Endodermal cell (in vitro differentiated cells): ENCODE measurements at regions not wholly inside any gene's neighbourhood (a gene's known extent, or its start where the extent isn't known, plus 50 kb on each side); places are given as distances from the start of the nearest gene placed in this dataset.

ENCODE experiments used
- DNase-seq: peaks from one replicate; pipeline ENCODE4 v3.0.0-alpha.2; 2017
- H3K27ac ChIP-seq: 2 replicates; pipeline ENCODE4 v1.5.1; 2013; ENCODE audit warnings: mild to moderate bottlenecking, low read depth, low read length, moderate library complexity
- H3K27me3 ChIP-seq: 2 replicates; pipeline ENCODE4 v1.6.1; 2013; ENCODE audit warnings: mild to moderate bottlenecking, low read length, moderate library complexity; ENCODE audit not compliant: insufficient read depth, control insufficient read depth, poor library complexity, severe bottlenecking
- H3K36me3 ChIP-seq: 2 replicates; pipeline ENCODE4 v1.7.0; 2013; ENCODE audit warnings: mild to moderate bottlenecking, low read length, moderate library complexity; ENCODE audit not compliant: control insufficient read depth, insufficient read depth
- H3K4me1 ChIP-seq: one replicate; pipeline ENCODE4 v1.7.0; 2013; ENCODE audit warnings: low read length; ENCODE audit not compliant: control insufficient read depth, insufficient read depth
- H3K4me3 ChIP-seq: 2 replicates; pipeline ENCODE4 v1.5.1; 2013; ENCODE audit warnings: mild to moderate bottlenecking, low read length, moderate library complexity
- H3K9ac ChIP-seq: 2 replicates; pipeline ENCODE4 v1.6.1; 2013; ENCODE audit warnings: mild to moderate bottlenecking, low read length, moderate library complexity; ENCODE audit not compliant: poor library complexity, severe bottlenecking; ENCODE audit errors: extremely low read depth
- H3K9me3 ChIP-seq: 2 replicates; pipeline ENCODE4 v1.6.1; 2013; ENCODE audit warnings: mild to moderate bottlenecking, low read length, moderate library complexity; ENCODE audit not compliant: control insufficient read depth
- H3K27ac Mint-ChIP-seq: 2 replicates; pipeline ENCODE4 v1.8.0; 2020; ENCODE audit warnings: mixed read lengths
- H3K27me3 Mint-ChIP-seq: 2 replicates; pipeline ENCODE4 v1.8.0; 2021; ENCODE audit warnings: mild to moderate bottlenecking, mixed read lengths; ENCODE audit not compliant: insufficient read depth
- H3K36me3 Mint-ChIP-seq: 2 replicates; pipeline ENCODE4 v1.8.0; 2020; ENCODE audit warnings: low read depth, mixed read lengths
- H3K4me1 Mint-ChIP-seq: 2 replicates; pipeline ENCODE4 v1.8.0; 2020; ENCODE audit warnings: mixed read lengths
- H3K4me3 Mint-ChIP-seq: 2 replicates; pipeline ENCODE4 v1.8.0; 2020; ENCODE audit warnings: mild to moderate bottlenecking, moderate library complexity, mixed read lengths
- H3K9me3 Mint-ChIP-seq: 2 replicates; pipeline ENCODE4 v1.8.0; 2020; ENCODE audit warnings: mild to moderate bottlenecking, mixed read lengths
- WGBS, 2 experiments: methylation state at CpG; one replicate each; pipeline versions ENCODE4 v1.1.5 to v1.1.7; 2013; ENCODE audit warnings: missing lambda C conversion rate in 2 of 2, mixed read lengths in 1 of 2; ENCODE audit not compliant: insufficient coverage in 1 of 2, insufficient read length in 1 of 2; 5-methylcytosine and 5-hydroxymethylcytosine counted together
- TF ChIP-seq, protein P1 (sequence below): fragments of 200-600 bp; sonication (generic); conservative IDR thresholded peaks from 2 replicates; pipeline ENCODE4 v1.5.0; 2021; ENCODE audit warnings: antibody characterized with exemption, mild to moderate bottlenecking

DNA sequence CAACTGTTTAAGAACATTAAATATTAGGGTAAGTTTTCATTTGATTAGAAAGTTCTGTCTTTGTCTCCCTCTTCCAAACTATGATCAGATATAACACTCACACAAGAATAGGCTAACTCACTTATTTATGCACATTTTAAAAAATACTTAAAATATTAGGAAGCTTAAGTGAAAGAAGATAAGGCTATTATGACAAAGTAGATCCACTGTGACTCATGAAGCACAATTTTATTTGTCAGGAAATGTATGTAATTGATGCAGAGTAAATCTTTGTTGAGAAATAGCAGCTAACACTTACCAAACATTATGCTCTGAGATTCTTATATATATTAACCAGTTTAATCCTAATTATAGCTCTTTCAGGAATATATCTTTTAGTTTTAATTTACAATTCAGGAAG lies 560.6 kb downstream of the CSNK1G3 start:
- Histone ChIP-seq H3K9ac (no peak overlapping the region), H3K27ac (no peak overlapping the region), H3K4me1 (no peaks in the 10 kb centered on the region), H3K36me3 (no peaks in the 10 kb centered on the region), H3K27me3 (no peaks in the 10 kb centered on the region), H3K9me3 (no peaks in the 10 kb centered on the region), H3K4me3 (no peak overlapping the region)
- no peak for DNase-seq
- H3K4me3 Mint-ChIP-seq, result no peak overlapping the region
- H3K9me3 Mint-ChIP-seq, result no peaks in the 10 kb centered on the region
- no peak overlapping the region for H3K27ac Mint-ChIP-seq
- peaks cover 10% of the 10 kb centered on the region for H3K4me1 Mint-ChIP-seq
- no peaks in the 10 kb centered on the region for H3K36me3 Mint-ChIP-seq
- H3K27me3 Mint-ChIP-seq, result no peaks in the 10 kb centered on the region
- TF ChIP-seq, protein P1, sequence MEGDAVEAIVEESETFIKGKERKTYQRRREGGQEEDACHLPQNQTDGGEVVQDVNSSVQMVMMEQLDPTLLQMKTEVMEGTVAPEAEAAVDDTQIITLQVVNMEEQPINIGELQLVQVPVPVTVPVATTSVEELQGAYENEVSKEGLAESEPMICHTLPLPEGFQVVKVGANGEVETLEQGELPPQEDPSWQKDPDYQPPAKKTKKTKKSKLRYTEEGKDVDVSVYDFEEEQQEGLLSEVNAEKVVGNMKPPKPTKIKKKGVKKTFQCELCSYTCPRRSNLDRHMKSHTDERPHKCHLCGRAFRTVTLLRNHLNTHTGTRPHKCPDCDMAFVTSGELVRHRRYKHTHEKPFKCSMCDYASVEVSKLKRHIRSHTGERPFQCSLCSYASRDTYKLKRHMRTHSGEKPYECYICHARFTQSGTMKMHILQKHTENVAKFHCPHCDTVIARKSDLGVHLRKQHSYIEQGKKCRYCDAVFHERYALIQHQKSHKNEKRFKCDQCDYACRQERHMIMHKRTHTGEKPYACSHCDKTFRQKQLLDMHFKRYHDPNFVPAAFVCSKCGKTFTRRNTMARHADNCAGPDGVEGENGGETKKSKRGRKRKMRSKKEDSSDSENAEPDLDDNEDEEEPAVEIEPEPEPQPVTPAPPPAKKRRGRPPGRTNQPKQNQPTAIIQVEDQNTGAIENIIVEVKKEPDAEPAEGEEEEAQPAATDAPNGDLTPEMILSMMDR, result no peak

DNA sequence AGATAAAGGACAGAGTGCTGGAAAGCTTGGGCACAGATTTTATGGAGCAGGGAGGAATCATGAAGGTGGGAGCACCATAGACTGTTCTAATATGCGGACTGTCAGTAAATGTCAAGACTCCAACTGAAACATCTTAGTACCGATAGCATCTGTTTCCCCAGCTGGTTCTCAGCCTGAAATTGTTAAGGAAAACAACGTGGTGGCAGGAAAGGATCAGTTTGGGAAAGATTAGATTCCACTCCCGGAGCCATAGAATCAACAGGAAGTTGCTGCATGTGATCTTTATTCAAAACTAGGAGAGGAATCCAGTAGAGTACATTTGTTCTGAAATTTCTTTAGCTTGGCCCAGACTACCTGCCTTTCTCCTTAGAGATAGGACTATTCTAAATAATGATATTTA lies 559.1 kb downstream of the CSNK1G3 start:
- Histone ChIP-seq H3K27ac (no peak overlapping the region), H3K27me3 (no peaks in the 10 kb centered on the region), H3K4me3 (peak overlapping the region; percentile 17), H3K9me3 (no peaks in the 10 kb centered on the region), H3K36me3 (no peaks in the 10 kb centered on the region), H3K9ac (no peak overlapping the region), H3K4me1 (no peaks in the 10 kb centered on the region)
- Mint-ChIP-seq H3K9me3 (no peaks in the 10 kb centered on the region), H3K4me3 (no peak overlapping the region), H3K4me1 (peaks cover 10% of the 10 kb centered on the region), H3K27ac (no peak overlapping the region), H3K36me3 (no peaks in the 10 kb centered on the region), H3K27me3 (no peaks in the 10 kb centered on the region)
- 40 to 59% methylated on average over 2 to 4 of the region's 4 CpGs for WGBS, 2 experiments
- TF ChIP-seq, protein P1, result no peak
- DNase-seq, result no peak

DNA sequence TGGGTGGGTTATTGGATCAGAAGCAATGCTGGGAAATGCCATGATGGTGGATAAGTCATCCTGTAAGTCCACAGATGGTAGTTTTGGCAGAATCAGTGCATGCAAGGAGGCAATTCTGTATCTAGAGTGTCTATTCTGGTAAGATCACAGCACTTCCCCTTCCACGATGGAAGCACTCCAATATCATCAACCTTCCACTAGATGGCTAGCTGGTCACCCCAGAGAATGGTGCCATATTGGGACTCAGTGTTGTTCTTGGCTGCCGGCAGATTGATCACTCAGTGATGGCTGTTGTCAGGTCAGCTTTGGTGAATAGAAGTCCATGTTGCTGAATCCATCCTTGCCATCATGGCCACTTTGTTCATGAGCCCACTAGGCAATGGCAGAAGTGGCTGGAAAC lies 553.5 kb downstream of the CSNK1G3 start:
- no peak for DNase-seq
- Mint-ChIP-seq H3K36me3 (no peaks in the 10 kb centered on the region), H3K4me1 (no peaks in the 10 kb centered on the region), H3K9me3 (peaks cover 5% of the 10 kb centered on the region), H3K27ac (no peak overlapping the region), H3K27me3 (no peaks in the 10 kb centered on the region), H3K4me3 (no peak overlapping the region)
- H3K27ac ChIP-seq, result no peak overlapping the region
- no peak overlapping the region for H3K4me3 ChIP-seq
- TF ChIP-seq, protein P1, result peak; percentile 10
- H3K27me3 ChIP-seq, result no peaks in the 10 kb centered on the region
- H3K9me3 ChIP-seq, result peaks cover 12% of the 10 kb centered on the region
- no peaks in the 10 kb centered on the region for H3K36me3 ChIP-seq
- H3K4me1 ChIP-seq, result no peaks in the 10 kb centered on the region
- no peak overlapping the region for H3K9ac ChIP-seq
- WGBS, 2 experiments, result 80 to 93% methylated on average over 1 to 2 of the region's 2 CpGs
